GM12892 (cell line): ENCODE measurements at regions not wholly inside any gene's neighbourhood (a gene's known extent, or its start where the extent isn't known, plus 50 kb on each side); places are given as distances from the start of the nearest gene placed in this dataset.
"Not testable (repeated sequence)": the region's sequence is repeated elsewhere in the genome, so short reads cannot be mapped to it uniquely, and the experiment has no call there.

Experiments
- DNase-seq: peaks from one replicate; pipeline ENCODE4 v3.0.0; 2011; ENCODE audit not compliant: insufficient read length
- FAIRE-seq: peaks from 2 replicates; lab custom pipeline; 2011; peaks lifted over from hg19 to GRCh38; lab: Jason Lieb, UNC
- POLR2A ChIP-seq: IDR thresholded peaks from 2 replicates; pipeline ENCODE4 v1.6.1; 2011; ENCODE audit warnings: low read depth, low read length, control low read depth
- POLR2AphosphoS5 ChIP-seq: IDR thresholded peaks from 2 replicates; pipeline ENCODE4 v1.6.1; 2011; ENCODE audit warnings: low read depth, low read length, control low read depth
- TAF1 ChIP-seq: IDR thresholded peaks from 2 replicates; pipeline ENCODE4 v1.6.1; 2011; ENCODE audit warnings: low read depth, mild to moderate bottlenecking, control low read depth, low read length, borderline replicate concordance

- not testable (repeated sequence) for DNase-seq, FAIRE-seq
These were observed 68.7 kb downstream of the PRKAB2 start for GRCh38 chr1:147103416-147104155.

- no peak for FAIRE-seq
- DNase-seq, result no peak
- TF ChIP-seq POLR2A (no peak), TAF1 (no peak), POLR2AphosphoS5 (no peak)
These were observed 73.1 kb downstream of the PRKAB2 start for GRCh38 chr1:147099192-147099591.

GRCh38 chr1:147098338-147098973 lies 73.8 kb downstream of the PRKAB2 start:
- FAIRE-seq, DNase-seq: not testable (repeated sequence)

- DNase-seq (no peak), FAIRE-seq (no peak)
- TF ChIP-seq POLR2A, result no peak
- no peak for TF ChIP-seq TAF1
These were observed 76.6 kb downstream of the PRKAB2 start for GRCh38 chr1:147095691-147096090.

- no peak for FAIRE-seq
- TF ChIP-seq POLR2A (no peak), POLR2AphosphoS5 (no peak), TAF1 (no peak)
- DNase-seq, result no peak
These were observed 80.5 kb downstream of the PRKAB2 start for GRCh38 chr1:147091801-147092200.

GRCh38 chr1:147089457-147089856 lies 82.8 kb downstream of the PRKAB2 start:
- DNase-seq (no peak), FAIRE-seq (no peak)
- TF ChIP-seq POLR2AphosphoS5 (no peak), TAF1 (no peak), POLR2A (no peak)

GRCh38 chr1:147086129-147086528 lies 86.1 kb downstream of the PRKAB2 start:
- TF ChIP-seq POLR2A, result no peak
- FAIRE-seq (no peak), DNase-seq (no peak)

GRCh38 chr1:147084273-147085096 lies 87.8 kb downstream of the PRKAB2 start:
- peak; percentile 100 for TF ChIP-seq POLR2A
- peak; percentile 100; the same call in 1 of the 2 replicates for TF ChIP-seq POLR2AphosphoS5
- peak; percentile 57; the same call in 1 of the 2 replicates for TF ChIP-seq TAF1
- DNase-seq, result peak; percentile 52
- peak; percentile 94 for FAIRE-seq

GRCh38 chr1:147083919-147084272 lies 88.4 kb downstream of the PRKAB2 start:
- no peak for TF ChIP-seq POLR2AphosphoS5
- no peak for TF ChIP-seq TAF1
- no peak for TF ChIP-seq POLR2A
- DNase-seq (no peak), FAIRE-seq (no peak)

GRCh38 chr1:147080671-147081394 lies 91.4 kb downstream of the PRKAB2 start:
- FAIRE-seq (no peak), DNase-seq (no peak)
- TF ChIP-seq POLR2AphosphoS5 (no peak), TAF1 (no peak), POLR2A (no peak)

- TF ChIP-seq POLR2A, result no peak
- no peak for TF ChIP-seq TAF1
- TF ChIP-seq POLR2AphosphoS5, result no peak
- FAIRE-seq (no peak), DNase-seq (no peak)
These were observed 92.1 kb downstream of the PRKAB2 start for GRCh38 chr1:147080006-147080661.
